GM18519 (cell line): ENCODE measurements at regions not wholly inside any gene's neighbourhood (a gene's known extent, or its start where the extent isn't known, plus 50 kb on each side); places are given as distances from the start of the nearest gene placed in this dataset.

Experiments
- ATAC-seq: cut with Tn5 transposase; IDR thresholded peaks from one replicate; pipeline ENCODE4 v1.9.1; 2021; ENCODE audit warnings: mild to moderate bottlenecking, moderate library complexity; ENCODE audit not compliant: unreplicated experiment, low FRiP score

GRCh38 chr9:95629585-95629984 lies 112.8 kb upstream of the PTCH1 start:
- ATAC-seq = no peak

GRCh38 chr9:95627802-95628201 lies 111.0 kb upstream of the PTCH1 start:
- ATAC-seq = no peak

- no peak for ATAC-seq
Measured at GRCh38 chr9:95626885-95627558, 110.3 kb upstream of the PTCH1 start.

GRCh38 chr9:95626341-95626740 lies 109.6 kb upstream of the PTCH1 start:
- ATAC-seq = no peak

- ATAC-seq = no peak
Measured at GRCh38 chr9:95623640-95624039, 106.9 kb upstream of the PTCH1 start.

GRCh38 chr9:95620722-95621121 lies 104.0 kb upstream of the PTCH1 start:
- no peak for ATAC-seq

- no peak for ATAC-seq
Measured at GRCh38 chr9:95620314-95620713, 103.5 kb upstream of the PTCH1 start.

GRCh38 chr9:95615246-95615645 lies 98.5 kb upstream of the PTCH1 start:
- no peak for ATAC-seq

- ATAC-seq = no peak
Measured at GRCh38 chr9:95613670-95614069, 96.9 kb upstream of the PTCH1 start.

GRCh38 chr9:95611354-95611753 lies 94.6 kb upstream of the PTCH1 start:
- ATAC-seq = no peak

- no peak for ATAC-seq
Measured at GRCh38 chr9:95610006-95610785, 93.4 kb upstream of the PTCH1 start.

- no peak for ATAC-seq
Measured at GRCh38 chr9:95609426-95609825, 92.7 kb upstream of the PTCH1 start.

- ATAC-seq = no peak
Measured at GRCh38 chr9:95608341-95608740, 91.6 kb upstream of the PTCH1 start.

- no peak for ATAC-seq
Measured at GRCh38 chr9:95607507-95607906, 90.7 kb upstream of the PTCH1 start.

GRCh38 chr9:95606489-95607350 lies 89.9 kb upstream of the PTCH1 start:
- no peak for ATAC-seq

- ATAC-seq = no peak
Measured at GRCh38 chr9:95605816-95606488, 89.2 kb upstream of the PTCH1 start.

- no peak for ATAC-seq
Measured at GRCh38 chr9:95605101-95605500, 88.3 kb upstream of the PTCH1 start.

GRCh38 chr9:95598236-95598635 lies 81.5 kb upstream of the PTCH1 start:
- no peak for ATAC-seq

GRCh38 chr9:95595721-95596295 lies 79.0 kb upstream of the PTCH1 start:
- no peak for ATAC-seq

- ATAC-seq = no peak
Measured at GRCh38 chr9:95592931-95593330, 76.2 kb upstream of the PTCH1 start.
